Gastroesophageal sphincter (tissue), 4 donors: ENCODE measurements at regions not wholly inside any gene's neighbourhood (a gene's known extent, or its start where the extent isn't known, plus 50 kb on each side); places are given as distances from the start of the nearest gene placed in this dataset.

Experiments
- ATAC-seq: fragments of 150-250 bp; one replicate; pipeline ENCODE4 v1.9.1; 2016; ENCODE audit warnings: mild to moderate bottlenecking, moderate library complexity
- H3K27ac ChIP-seq, 4 donors: fragments of 200-600 bp; sonication (generic) in 3 of 4; 1 replicate in 3 of 4; 2 replicates in 1 of 4; pipeline ENCODE4 v1.5.1; 2016 to 2019
- H3K27me3 ChIP-seq: fragments of 200-600 bp; sonication (generic); one replicate; pipeline ENCODE4 v1.5.1; 2019
- H3K36me3 ChIP-seq, 2 donors: fragments of 200-600 bp; sonication (generic); one replicate each; pipeline ENCODE4 v1.5.1; 2019; ENCODE audit warnings: control low read depth in 1 of 2
- H3K4me1 ChIP-seq, 3 donors: fragments of 200-600 bp; sonication (generic); 1 replicate in 2 of 3; 2 replicates in 1 of 3; pipeline ENCODE4 v1.5.1; 2016 to 2019; ENCODE audit warnings: control low read depth in 2 of 3
- H3K4me3 ChIP-seq, 2 donors: fragments of 200-600 bp; sonication (generic); one replicate each; pipeline ENCODE4 v1.5.1; 2019; ENCODE audit warnings: mild to moderate bottlenecking in 1 of 2, moderate library complexity in 1 of 2
- H3K9me3 ChIP-seq, 3 donors: fragments of 200-600 bp; sonication (generic); one replicate each; pipeline ENCODE4 v1.5.1; 2017 to 2019; ENCODE audit warnings: control low read depth in 2 of 3
- CTCF ChIP-seq, 4 experiments: fragments of 200-600 bp in 2 of 4; fragments of 450-650 bp in 2 of 4; sonication (generic) in 1 of 4; IDR thresholded peaks; one replicate each; pipeline ENCODE4 v1.5.1; 2017 to 2019; ENCODE audit warnings: antibody characterized with exemption in 4 of 4, mild to moderate bottlenecking in 2 of 4, moderate library complexity in 2 of 4
- EP300 ChIP-seq: sonication (generic); formaldehyde crosslinking; IDR thresholded peaks from one replicate; pipeline ENCODE4 v1.6.1; 2017; ENCODE audit warnings: antibody characterized with exemption, mild to moderate bottlenecking
- POLR2A ChIP-seq, 2 donors: fragments of 450-650 bp; IDR thresholded peaks; one replicate each; pipeline ENCODE4 v1.6.1; 2017; ENCODE audit warnings: antibody characterized with exemption in 2 of 2, mild to moderate bottlenecking in 2 of 2, moderate library complexity in 1 of 2
- POLR2AphosphoS5 ChIP-seq: sonication (generic); formaldehyde crosslinking; IDR thresholded peaks from one replicate; pipeline ENCODE4 v1.6.1; 2017; ENCODE audit warnings: antibody characterized with exemption
- WGBS, 2 donors: methylation state at CpG; one replicate each; pipeline ENCODE4 v1.1.5; 2018; ENCODE audit warnings: low coverage in 1 of 2; 5-methylcytosine and 5-hydroxymethylcytosine counted together

- no peak for TF ChIP-seq POLR2AphosphoS5
- no peak for TF ChIP-seq CTCF (IDR thresholded peaks at IDR 0.05)
- TF ChIP-seq POLR2A (IDR thresholded peaks at IDR 0.05) = no peak
- no peak for TF ChIP-seq EP300
- ATAC-seq = no peak
- WGBS, 2 donors = 81 to 90% methylated on average over 2 to 17 of the region's 32 CpGs
- no peaks in the 10 kb centered on the region for H3K36me3 ChIP-seq
- no peaks in the 10 kb centered on the region for H3K9me3 ChIP-seq
- H3K4me1 ChIP-seq = no peaks in the 10 kb centered on the region
- H3K4me3 ChIP-seq = no peak overlapping the region
- no peak overlapping the region for H3K27ac ChIP-seq
- H3K27me3 ChIP-seq = peaks cover 67% of the 10 kb centered on the region
Measured at GRCh38 chr22:48756146-48757111, 1071.2 kb downstream of the BRD1 start.

DNA sequence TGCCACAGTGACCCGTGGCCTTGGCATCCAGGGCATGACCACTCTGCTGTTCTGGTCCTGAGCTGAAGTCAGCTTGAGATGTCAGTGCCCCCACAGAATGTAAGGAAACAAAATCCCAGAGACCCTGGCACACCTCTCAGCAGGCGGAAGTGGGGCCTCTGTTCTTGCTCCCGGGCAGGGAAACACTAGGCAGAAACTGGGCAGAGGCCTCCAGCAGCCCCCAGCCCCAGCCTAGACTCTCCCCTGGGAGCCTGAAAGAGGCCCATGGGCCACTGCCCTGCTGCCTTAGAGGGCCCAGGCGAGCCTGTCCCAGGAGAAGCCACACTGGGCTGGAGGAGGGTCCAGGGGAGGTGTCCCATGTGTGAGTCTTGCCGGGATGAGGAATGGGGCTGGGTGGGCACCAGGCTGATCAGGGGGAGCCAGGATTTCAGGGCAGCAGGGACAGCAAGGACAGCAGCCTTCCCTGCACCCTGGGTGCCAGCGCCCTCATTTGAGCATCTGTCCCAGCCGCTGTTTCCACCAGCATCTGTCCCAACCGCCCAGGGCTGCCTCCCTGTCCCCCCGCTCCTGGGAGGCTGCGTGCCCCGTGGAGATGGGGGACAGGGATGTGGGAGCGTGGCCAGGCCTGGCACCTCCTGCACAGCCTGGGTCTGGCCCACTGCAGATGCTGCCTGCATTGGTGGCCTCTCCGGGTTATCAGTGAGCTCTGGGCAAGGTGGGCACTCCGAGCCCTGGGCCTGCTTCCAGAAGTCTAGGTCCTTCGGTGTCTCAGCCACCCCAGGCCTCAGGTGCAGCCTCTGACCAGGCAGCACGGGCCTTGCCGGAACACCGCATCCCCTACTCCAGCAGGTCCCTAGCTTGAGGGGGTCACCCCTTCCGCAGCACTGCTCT, 1072.4 kb downstream of the BRD1 start:
- no peak for ATAC-seq
- 86 to 100% methylated on average over 1 of the region's 19 CpGs for WGBS, 2 donors

DNA sequence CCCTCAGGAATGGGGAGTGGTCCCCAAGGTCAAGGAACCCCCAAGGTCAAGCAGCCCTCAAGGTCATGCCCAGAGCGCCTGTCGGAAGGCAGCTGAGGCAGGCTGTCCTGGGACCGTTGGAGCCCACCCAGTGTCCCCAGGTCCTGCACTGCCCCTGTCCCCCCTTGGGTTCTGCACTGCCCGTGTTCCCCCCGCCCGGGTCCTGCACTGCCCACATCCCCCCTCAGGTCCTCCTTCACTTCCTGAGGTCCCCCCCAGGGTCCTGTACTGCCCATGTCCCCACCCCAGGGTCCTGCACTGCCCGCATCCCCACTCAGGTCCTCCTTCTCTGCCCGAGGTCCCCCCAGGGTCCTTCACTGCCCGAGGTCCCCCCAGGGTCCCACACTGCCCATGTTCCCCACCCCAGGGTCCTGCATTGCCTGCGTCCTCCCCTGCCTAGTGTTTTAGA, 1073.0 kb downstream of the BRD1 start:
- WGBS, 2 donors = no CpG with 5 or more reads among the region's 10 CpGs
- H3K27me3 ChIP-seq = peaks cover 61% of the 10 kb centered on the region
- TF ChIP-seq POLR2A (IDR thresholded peaks at IDR 0.05) = no peak
- TF ChIP-seq CTCF (IDR thresholded peaks at IDR 0.05) = no peak
- no peak for TF ChIP-seq EP300
- no peak for TF ChIP-seq POLR2AphosphoS5
- H3K36me3 ChIP-seq = no peaks in the 10 kb centered on the region
- no peaks in the 10 kb centered on the region for H3K4me1 ChIP-seq
- H3K9me3 ChIP-seq = no peaks in the 10 kb centered on the region
- ATAC-seq = no peak
- no peak overlapping the region for H3K4me3 ChIP-seq
- no peak overlapping the region for H3K27ac ChIP-seq

More for the DNA sequence above, 1072.4 kb downstream of the BRD1 start:
- Histone ChIP-seq H3K4me1 (no peaks in the 10 kb centered on the region), H3K4me3 (no peak overlapping the region), H3K27me3 (peaks cover 61% of the 10 kb centered on the region), H3K36me3 (no peaks in the 10 kb centered on the region), H3K27ac (no peak overlapping the region), H3K9me3 (no peaks in the 10 kb centered on the region)
- TF ChIP-seq CTCF (IDR thresholded peaks at IDR 0.05) = no peak

GRCh38 chr22:48753752-48754517, 1073.7 kb downstream of the BRD1 start:
- no peak for TF ChIP-seq EP300
- no peak for TF ChIP-seq POLR2AphosphoS5
- TF ChIP-seq CTCF (IDR thresholded peaks at IDR 0.05) = no peak
- TF ChIP-seq POLR2A (IDR thresholded peaks at IDR 0.05) = no peak
- 73 to 93% methylated on average over 5 to 13 of the region's 25 CpGs for WGBS, 2 donors

More at GRCh38 chr22:48753752-48754517, 1073.7 kb downstream of the BRD1 start:
- Histone ChIP-seq H3K9me3 (no peaks in the 10 kb centered on the region), H3K27ac (no peak overlapping the region), H3K27me3 (peaks cover 56% of the 10 kb centered on the region), H3K4me1 (no peaks in the 10 kb centered on the region), H3K36me3 (no peaks in the 10 kb centered on the region), H3K4me3 (no peak overlapping the region)
- no peak for ATAC-seq
